ENCODE measurements at regions not wholly inside any gene's neighbourhood (a gene's known extent, or its start where the extent isn't known, plus 50 kb on each side); places are given as distances from the start of the nearest gene placed in this dataset.

GRCh38 chr2:224261326-224261725 lies 140.6 kb downstream of the FAM124B start:
- DNase-seq (ENCODE audit: low spot score in 2 of 2), result no peak

GRCh38 chr2:224260372-224261020 lies 141.4 kb downstream of the FAM124B start:
- no peak for TF ChIP-seq POLR2A (IDR thresholded peaks at IDR 0.05)
- no peak for TF ChIP-seq CTCF (IDR thresholded peaks at IDR 0.05)
- H3K4me3 ChIP-seq (ENCODE audit: low read depth, poor library complexity, severe bottlenecking), result no peak overlapping the region
- WGBS, 2 donors, result 24 to 32% methylated on average over 7 of the region's 7 CpGs
- intact Hi-C loops (cut with DNase I; ENCODE audit: low total_unique reads), result no loop called here
- DNase-seq (ENCODE audit: low spot score in 2 of 2), result no peak

More at GRCh38 chr2:224261326-224261725, 140.6 kb downstream of the FAM124B start:
- TF ChIP-seq CTCF (IDR thresholded peaks at IDR 0.05), result no peak
- TF ChIP-seq POLR2A (IDR thresholded peaks at IDR 0.05), result no peak
- intact Hi-C loops (cut with DNase I; ENCODE audit: low total_unique reads), result no loop called here
- H3K4me3 ChIP-seq (ENCODE audit: low read depth, poor library complexity, severe bottlenecking), result no peak overlapping the region
- WGBS, 2 donors, result 66 to 77% methylated on average over 1 of the region's 1 CpG

- no peak overlapping the region for H3K4me3 ChIP-seq (ENCODE audit: low read depth, poor library complexity, severe bottlenecking)
- DNase-seq (ENCODE audit: low spot score in 2 of 2), result no peak
- WGBS, 2 donors, result 91 to 93% methylated on average over 6 of the region's 6 CpGs
- intact Hi-C loops (cut with DNase I; ENCODE audit: low total_unique reads), result no loop called here
- no peak for TF ChIP-seq CTCF (IDR thresholded peaks at IDR 0.05)
- TF ChIP-seq POLR2A (IDR thresholded peaks at IDR 0.05), result no peak
These were observed 142.1 kb downstream of the FAM124B start for GRCh38 chr2:224259831-224260230.

GRCh38 chr2:224258059-224258458 lies 143.8 kb downstream of the FAM124B start:
- no peak for TF ChIP-seq CTCF (IDR thresholded peaks at IDR 0.05)
- TF ChIP-seq POLR2A (IDR thresholded peaks at IDR 0.05), result no peak
- 87 to 100% methylated on average over 2 of the region's 2 CpGs for WGBS, 2 donors
- intact Hi-C loops (cut with DNase I; ENCODE audit: low total_unique reads), result no loop called here
- H3K4me3 ChIP-seq (ENCODE audit: low read depth, poor library complexity, severe bottlenecking), result no peak overlapping the region
- no peak for DNase-seq (ENCODE audit: low spot score in 2 of 2)

- intact Hi-C loops (cut with DNase I; ENCODE audit: low total_unique reads), result no loop called here
- no peak overlapping the region for H3K4me3 ChIP-seq (ENCODE audit: low read depth, poor library complexity, severe bottlenecking)
- DNase-seq (ENCODE audit: low spot score in 2 of 2), result no peak
- WGBS, 2 donors, result 45 to 76% methylated on average over 2 of the region's 2 CpGs
- TF ChIP-seq POLR2A (IDR thresholded peaks at IDR 0.05), result no peak
- no peak for TF ChIP-seq CTCF (IDR thresholded peaks at IDR 0.05)
These were observed 144.8 kb downstream of the FAM124B start for GRCh38 chr2:224257156-224257555.

- no peak for DNase-seq (ENCODE audit: low spot score in 2 of 2)
- intact Hi-C loops (cut with DNase I; ENCODE audit: low total_unique reads), result no loop called here
- H3K4me3 ChIP-seq (ENCODE audit: low read depth, poor library complexity, severe bottlenecking), result no peak overlapping the region
- no peak for TF ChIP-seq CTCF (IDR thresholded peaks at IDR 0.05)
- TF ChIP-seq POLR2A (IDR thresholded peaks at IDR 0.05), result no peak
- 96 to 100% methylated on average over 1 of the region's 1 CpG for WGBS, 2 donors
These were observed 148.4 kb downstream of the FAM124B start for GRCh38 chr2:224253464-224253863.

All from lower leg skin (tissue), 4 donors.